ENCODE measurements at regions not wholly inside any gene's neighbourhood (a gene's known extent, or its start where the extent isn't known, plus 50 kb on each side); places are given as distances from the start of the nearest gene placed in this dataset.

- FAIRE-seq, result no peak
- Histone ChIP-seq H3K36me3 (ENCODE audit: control insufficient read depth, insufficient read depth, low read length) (no peaks in the 10 kb centered on the region), H3K27me3 (ENCODE audit: control insufficient read depth, insufficient read depth, low read length) (no peaks in the 10 kb centered on the region)
Measured at GRCh38 chr12:34358198-34358597, 335.9 kb downstream of the ALG10 start.

GRCh38 chr12:34361721-34362316 is 339.5 kb downstream of the ALG10 start:
- no peaks in the 10 kb centered on the region for H3K36me3 ChIP-seq (ENCODE audit: control insufficient read depth, insufficient read depth, low read length)
- DNase-seq (ENCODE audit: low read depth) (no peak), FAIRE-seq (no peak)
- H3K4me3 ChIP-seq (ENCODE audit: low read depth, low read length), result no peak overlapping the region
- H3K27me3 ChIP-seq (ENCODE audit: control insufficient read depth, insufficient read depth, low read length), result no peaks in the 10 kb centered on the region
- no peak for TF ChIP-seq CTCF (IDR thresholded peaks at IDR 0.05; ENCODE audit: insufficient read depth, low read length, severe bottlenecking)

More at GRCh38 chr12:34358198-34358597, 335.9 kb downstream of the ALG10 start:
- H3K4me3 ChIP-seq (ENCODE audit: low read depth, low read length), result no peak overlapping the region
- no peak for DNase-seq (ENCODE audit: low read depth)
- TF ChIP-seq CTCF (IDR thresholded peaks at IDR 0.05; ENCODE audit: insufficient read depth, low read length, severe bottlenecking), result no peak

- Histone ChIP-seq H3K4me3 (ENCODE audit: low read depth, low read length) (no peak overlapping the region), H3K36me3 (ENCODE audit: control insufficient read depth, insufficient read depth, low read length) (no peaks in the 10 kb centered on the region), H3K27me3 (ENCODE audit: control insufficient read depth, insufficient read depth, low read length) (no peaks in the 10 kb centered on the region)
- no peak for FAIRE-seq
- no peak for DNase-seq (ENCODE audit: low read depth)
- no peak for TF ChIP-seq CTCF (IDR thresholded peaks at IDR 0.05; ENCODE audit: insufficient read depth, low read length, severe bottlenecking)
Measured at GRCh38 chr12:34363050-34363673, 340.9 kb downstream of the ALG10 start.

- H3K27me3 ChIP-seq (ENCODE audit: control insufficient read depth, insufficient read depth, low read length), result no peaks in the 10 kb centered on the region
- no peak for DNase-seq (ENCODE audit: low read depth)
- no peaks in the 10 kb centered on the region for H3K36me3 ChIP-seq (ENCODE audit: control insufficient read depth, insufficient read depth, low read length)
- H3K4me3 ChIP-seq (ENCODE audit: low read depth, low read length), result no peak overlapping the region
- no peak for FAIRE-seq
- no peak for TF ChIP-seq CTCF (IDR thresholded peaks at IDR 0.05; ENCODE audit: insufficient read depth, low read length, severe bottlenecking)
Measured at GRCh38 chr12:34368079-34368478, 345.8 kb downstream of the ALG10 start.

- Histone ChIP-seq H3K27me3 (ENCODE audit: control insufficient read depth, insufficient read depth, low read length) (no peaks in the 10 kb centered on the region), H3K4me3 (ENCODE audit: low read depth, low read length) (no peak overlapping the region), H3K36me3 (ENCODE audit: control insufficient read depth, insufficient read depth, low read length) (no peaks in the 10 kb centered on the region)
- FAIRE-seq (no peak), DNase-seq (ENCODE audit: low read depth) (no peak)
- TF ChIP-seq CTCF (IDR thresholded peaks at IDR 0.05; ENCODE audit: insufficient read depth, low read length, severe bottlenecking), result no peak
Measured at GRCh38 chr12:34371050-34371449, 348.8 kb downstream of the ALG10 start.

GRCh38 chr12:34372003-34372402 is 349.7 kb downstream of the ALG10 start:
- H3K36me3 ChIP-seq (ENCODE audit: control insufficient read depth, insufficient read depth, low read length), result no peaks in the 10 kb centered on the region
- H3K27me3 ChIP-seq (ENCODE audit: control insufficient read depth, insufficient read depth, low read length), result no peaks in the 10 kb centered on the region
- TF ChIP-seq CTCF (IDR thresholded peaks at IDR 0.05; ENCODE audit: insufficient read depth, low read length, severe bottlenecking), result no peak
- no peak overlapping the region for H3K4me3 ChIP-seq (ENCODE audit: low read depth, low read length)
- FAIRE-seq (no peak), DNase-seq (ENCODE audit: low read depth) (no peak)
